ENCODE measurements at regions not wholly inside any gene's neighbourhood (a gene's known extent, or its start where the extent isn't known, plus 50 kb on each side); places are given as distances from the start of the nearest gene placed in this dataset.

- Histone ChIP-seq H4K20me1 (ENCODE audit: insufficient read depth) (no peaks in the 10 kb centered on the region), H3K79me2 (ENCODE audit: insufficient read depth, low read depth) (no peaks in the 10 kb centered on the region), H2AFZ (ENCODE audit: low read depth) (no peak overlapping the region), H3K27ac (no peak overlapping the region), H3K4me3 (IDR thresholded peaks at IDR 0.05; ENCODE audit: insufficient read depth, low read depth, low read length) (no peak overlapping the region), H3K9ac (no peak overlapping the region), H3K27me3 (ENCODE audit: insufficient read depth, low read depth) (no peaks in the 10 kb centered on the region), H3K4me2 (no peak overlapping the region), H3K36me3 (ENCODE audit: insufficient read depth) (no peaks in the 10 kb centered on the region), H3K4me1 (ENCODE audit: low read depth, poor library complexity, severe bottlenecking) (no peaks in the 10 kb centered on the region)
- TF ChIP-seq, protein P1, sequence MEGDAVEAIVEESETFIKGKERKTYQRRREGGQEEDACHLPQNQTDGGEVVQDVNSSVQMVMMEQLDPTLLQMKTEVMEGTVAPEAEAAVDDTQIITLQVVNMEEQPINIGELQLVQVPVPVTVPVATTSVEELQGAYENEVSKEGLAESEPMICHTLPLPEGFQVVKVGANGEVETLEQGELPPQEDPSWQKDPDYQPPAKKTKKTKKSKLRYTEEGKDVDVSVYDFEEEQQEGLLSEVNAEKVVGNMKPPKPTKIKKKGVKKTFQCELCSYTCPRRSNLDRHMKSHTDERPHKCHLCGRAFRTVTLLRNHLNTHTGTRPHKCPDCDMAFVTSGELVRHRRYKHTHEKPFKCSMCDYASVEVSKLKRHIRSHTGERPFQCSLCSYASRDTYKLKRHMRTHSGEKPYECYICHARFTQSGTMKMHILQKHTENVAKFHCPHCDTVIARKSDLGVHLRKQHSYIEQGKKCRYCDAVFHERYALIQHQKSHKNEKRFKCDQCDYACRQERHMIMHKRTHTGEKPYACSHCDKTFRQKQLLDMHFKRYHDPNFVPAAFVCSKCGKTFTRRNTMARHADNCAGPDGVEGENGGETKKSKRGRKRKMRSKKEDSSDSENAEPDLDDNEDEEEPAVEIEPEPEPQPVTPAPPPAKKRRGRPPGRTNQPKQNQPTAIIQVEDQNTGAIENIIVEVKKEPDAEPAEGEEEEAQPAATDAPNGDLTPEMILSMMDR (conservative IDR thresholded peaks at IDR 0.05; ENCODE audit: low read depth, low read length): no peak
These were observed 255.2 kb downstream of the ARL4A start for GRCh38 chr7:12942609-12943008.

- no peak overlapping the region for H3K9ac ChIP-seq
- no peaks in the 10 kb centered on the region for H3K36me3 ChIP-seq (ENCODE audit: insufficient read depth)
- no peaks in the 10 kb centered on the region for H4K20me1 ChIP-seq (ENCODE audit: insufficient read depth)
- no peaks in the 10 kb centered on the region for H3K27me3 ChIP-seq (ENCODE audit: insufficient read depth, low read depth)
- H2AFZ ChIP-seq (ENCODE audit: low read depth): no peak overlapping the region
- H3K79me2 ChIP-seq (ENCODE audit: insufficient read depth, low read depth): no peaks in the 10 kb centered on the region
- no peak overlapping the region for H3K27ac ChIP-seq
- TF ChIP-seq, protein P1 (conservative IDR thresholded peaks at IDR 0.05; ENCODE audit: low read depth, low read length): no peak
- no peak overlapping the region for H3K4me3 ChIP-seq (IDR thresholded peaks at IDR 0.05; ENCODE audit: insufficient read depth, low read depth, low read length)
- H3K4me2 ChIP-seq: no peak overlapping the region
- no peaks in the 10 kb centered on the region for H3K4me1 ChIP-seq (ENCODE audit: low read depth, poor library complexity, severe bottlenecking)
These were observed 256.3 kb downstream of the ARL4A start for GRCh38 chr7:12943781-12944180.

DNA sequence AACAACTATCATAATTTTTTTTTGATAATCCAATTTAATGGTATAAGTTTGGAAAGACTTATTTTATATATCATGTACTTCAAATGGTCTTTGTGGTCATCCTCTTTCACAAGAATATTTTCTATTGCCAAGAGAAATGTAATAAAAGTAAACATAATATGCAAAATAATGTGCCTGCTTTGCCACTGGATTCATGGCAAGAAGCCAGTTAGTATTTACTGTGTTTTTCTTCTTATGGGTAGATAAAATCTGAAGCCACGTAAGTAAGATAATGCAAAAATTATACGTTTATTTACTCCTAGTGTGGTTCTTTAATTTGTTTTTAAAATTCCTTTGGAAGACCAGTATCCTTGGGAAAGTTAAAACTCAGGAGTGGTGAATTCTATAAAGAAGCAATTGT, 258.5 kb downstream of the ARL4A start:
- H2AFZ ChIP-seq (ENCODE audit: low read depth): no peak overlapping the region
- H3K4me2 ChIP-seq: no peak overlapping the region
- H3K4me1 ChIP-seq (ENCODE audit: low read depth, poor library complexity, severe bottlenecking): no peaks in the 10 kb centered on the region
- H3K4me3 ChIP-seq (IDR thresholded peaks at IDR 0.05; ENCODE audit: insufficient read depth, low read depth, low read length): no peak overlapping the region
- H4K20me1 ChIP-seq (ENCODE audit: insufficient read depth): no peaks in the 10 kb centered on the region
- H3K36me3 ChIP-seq (ENCODE audit: insufficient read depth): no peaks in the 10 kb centered on the region
- TF ChIP-seq, protein P1 (conservative IDR thresholded peaks at IDR 0.05; ENCODE audit: low read depth, low read length): no peak
- no peaks in the 10 kb centered on the region for H3K27me3 ChIP-seq (ENCODE audit: insufficient read depth, low read depth)
- H3K27ac ChIP-seq: no peak overlapping the region
- H3K9ac ChIP-seq: no peak overlapping the region
- H3K79me2 ChIP-seq (ENCODE audit: insufficient read depth, low read depth): no peaks in the 10 kb centered on the region

GRCh38 chr7:12947465-12947864, 260.0 kb downstream of the ARL4A start:
- Histone ChIP-seq H2AFZ (ENCODE audit: low read depth) (no peak overlapping the region), H4K20me1 (ENCODE audit: insufficient read depth) (no peaks in the 10 kb centered on the region), H3K36me3 (ENCODE audit: insufficient read depth) (no peaks in the 10 kb centered on the region), H3K4me3 (IDR thresholded peaks at IDR 0.05; ENCODE audit: insufficient read depth, low read depth, low read length) (no peak overlapping the region), H3K27ac (no peak overlapping the region), H3K4me1 (ENCODE audit: low read depth, poor library complexity, severe bottlenecking) (no peaks in the 10 kb centered on the region), H3K9ac (no peak overlapping the region), H3K4me2 (no peak overlapping the region), H3K27me3 (ENCODE audit: insufficient read depth, low read depth) (no peaks in the 10 kb centered on the region), H3K79me2 (ENCODE audit: insufficient read depth, low read depth) (no peaks in the 10 kb centered on the region)
- TF ChIP-seq, protein P1 (conservative IDR thresholded peaks at IDR 0.05; ENCODE audit: low read depth, low read length): no peak

Measured in KMS-11 (cell line).